HCT116 (cell line): ENCODE measurements at regions not wholly inside any gene's neighbourhood (a gene's known extent, or its start where the extent isn't known, plus 50 kb on each side); places are given as distances from the start of the nearest gene placed in this dataset.

Source experiments
- ATAC-seq: fragments of 200-7000 bp; cut with Tn5 transposase; 2 replicates; pipeline ENCODE4 v1.9.1; 2020; ENCODE audit warnings: mild to moderate bottlenecking, moderate library complexity
- BruUV-seq: library from RNA; stranded (reverse); fragments of 400-500 nt; replicated peaks from 2 replicates; lab custom pipeline; 2021; lab: Mats Ljungman, UMichigan
- CTCF ChIA-PET: fragments of 300-600 bp; sonication (Branson Sonifier 250); formaldehyde crosslinking; loops from one replicate; lab custom pipeline; 2021; ENCODE audit warnings: antibody characterized with exemption; lab: Charles Lee
- POLR2A ChIA-PET: fragments of 300-600, 350-600 bp; sonication (Branson Sonifier 250); formaldehyde crosslinking; loops from one replicate; lab custom pipeline; 2021; ENCODE audit warnings: antibody characterized with exemption; lab: Charles Lee
- RAD21 ChIA-PET, 2 experiments: fragments of 300-600 bp; sonication (Branson Sonifier 250); formaldehyde crosslinking; loops; one replicate each; lab custom pipeline; 2023; ENCODE audit warnings: low total read pairs in 2 of 2; ENCODE audit not compliant: uncharacterized antibody in 2 of 2, unreplicated experiment in 2 of 2, low non-redundant PET in 1 of 2; lab: Charles Lee
- DNase-seq: peaks from one replicate; pipeline ENCODE4 v3.0.0-alpha.2; 2010; ENCODE audit warnings: low read depth, low spot score
- H2AFZ ChIP-seq: fragments of 200-600 bp; shearing (Covaris generic), sonication (generic); 2 replicates; pipeline ENCODE4 v1.6.1; 2017; ENCODE audit warnings: low read depth, mixed run types, mixed read lengths, antibody characterized with exemption, low read length; ENCODE audit not compliant: poor library complexity, severe bottlenecking
- H3K27ac ChIP-seq: 2 replicates; pipeline ENCODE4 v1.5.1; 2012; ENCODE audit warnings: low read depth, low read length
- H3K27me3 ChIP-seq: fragments of 200-600 bp; sonication (generic); 2 replicates; pipeline ENCODE4 v1.6.1; 2016; ENCODE audit warnings: mixed run types, low read length, mixed read lengths; ENCODE audit not compliant: insufficient read depth
- H3K36me3 ChIP-seq, 2 experiments: fragments of 200-500 bp in 1 of 2; fragments of 200-600 bp in 1 of 2; sonication (Bioruptor generic) in 1 of 2; sonication (generic) in 1 of 2; 2 replicates each; pipeline versions ENCODE4 v1.5.1 to v1.6.1; 2014 to 2016; ENCODE audit warnings: low read length in 2 of 2, inconsistent platforms in 1 of 2, mixed read lengths in 1 of 2, mixed run types in 1 of 2; ENCODE audit not compliant: insufficient read depth in 2 of 2, control insufficient read depth in 1 of 2
- H3K4me1 ChIP-seq, 2 experiments: fragments of 200-600 bp in 1 of 2; sonication (generic) in 1 of 2; 2 replicates each; pipeline versions ENCODE4 v1.5.1 to v1.6.1; 2012 to 2017; ENCODE audit warnings: low read length in 2 of 2, inconsistent platforms in 1 of 2, mild to moderate bottlenecking in 1 of 2, mixed read lengths in 1 of 2, mixed run types in 1 of 2, moderate library complexity in 1 of 2; ENCODE audit not compliant: insufficient read depth in 2 of 2, control insufficient read depth in 1 of 2
- H3K4me2 ChIP-seq: fragments of 200-600 bp; sonication (generic); 2 replicates; pipeline ENCODE4 v1.6.1; 2017; ENCODE audit warnings: mixed run types, low read length, mixed read lengths
- H3K4me3 ChIP-seq, 2 experiments: fragments of 200-600 bp in 1 of 2; sonication (generic) in 1 of 2; replicated peaks in 1 of 2; 2 replicates each; pipeline ENCODE4 v1.5.1; 2011 to 2016; ENCODE audit warnings: low read length in 2 of 2, control low read depth in 1 of 2, low read depth in 1 of 2, mild to moderate bottlenecking in 1 of 2, mixed read lengths in 1 of 2, mixed run types in 1 of 2
- H3K79me2 ChIP-seq: fragments of 200-600 bp; sonication (generic); 2 replicates; pipeline ENCODE4 v1.6.1; 2017; ENCODE audit warnings: mild to moderate bottlenecking, mixed run types, low read length, moderate library complexity, mixed read lengths; ENCODE audit not compliant: insufficient read depth
- H3K9ac ChIP-seq: fragments of 200-600 bp; sonication (generic); 2 replicates; pipeline ENCODE4 v1.6.1; 2016; ENCODE audit warnings: low read length, mixed read lengths
- H3K9me2 ChIP-seq: fragments of 200-600 bp; sonication (generic), shearing (Covaris generic); 2 replicates; pipeline ENCODE4 v1.6.1; 2017; ENCODE audit warnings: mixed run types, mild to moderate bottlenecking, moderate library complexity; ENCODE audit not compliant: insufficient read depth
- H3K9me3 ChIP-seq, 2 experiments: fragments of 200-500 bp in 1 of 2; fragments of 200-600 bp in 1 of 2; sonication (Bioruptor generic) in 1 of 2; sonication (generic) in 1 of 2; 2 replicates each; pipeline ENCODE4 v1.6.1; 2014 to 2017; ENCODE audit warnings: low read length in 2 of 2, mixed read lengths in 2 of 2, inconsistent platforms in 1 of 2, low read depth in 1 of 2, mild to moderate bottlenecking in 1 of 2, mixed run types in 1 of 2, moderate library complexity in 1 of 2; ENCODE audit not compliant: control insufficient read depth in 1 of 2, insufficient read depth in 1 of 2
- H4K20me1 ChIP-seq: fragments of 200-600 bp; sonication (generic), shearing (Covaris generic); 2 replicates; pipeline ENCODE4 v1.6.1; 2017; ENCODE audit warnings: mixed run types, mild to moderate bottlenecking, moderate library complexity; ENCODE audit not compliant: insufficient read depth
- ATF3 ChIP-seq: IDR thresholded peaks from 2 replicates; pipeline ENCODE4 v1.6.1; 2012
- CBX3 ChIP-seq: IDR thresholded peaks from 2 replicates; pipeline ENCODE4 v1.6.1; 2012; ENCODE audit warnings: low read depth
- EZH2phosphoT487 ChIP-seq: fragments of 200-600 bp; IDR thresholded peaks from 2 replicates; pipeline ENCODE4 v1.6.1; 2018; ENCODE audit warnings: antibody characterized with exemption, borderline replicate concordance
- JUND ChIP-seq: IDR thresholded peaks from 2 replicates; pipeline ENCODE4 v1.6.1; 2012
- MAX ChIP-seq: IDR thresholded peaks from 2 replicates; pipeline ENCODE4 v1.6.1; 2012
- POLR2AphosphoS5 ChIP-seq: IDR thresholded peaks from 2 replicates; pipeline ENCODE4 v1.6.1; 2011; ENCODE audit warnings: mild to moderate bottlenecking, low read depth, low read length, moderate library complexity
- RAD21 ChIP-seq: IDR thresholded peaks from 2 replicates; pipeline ENCODE4 v1.6.1; 2012; ENCODE audit warnings: low read depth, mild to moderate bottlenecking
- REST ChIP-seq: IDR thresholded peaks from 2 replicates; pipeline ENCODE4 v1.6.1; 2012; ENCODE audit warnings: low read depth
- SRF ChIP-seq: IDR thresholded peaks from 2 replicates; pipeline ENCODE4 v1.6.1; 2012; ENCODE audit warnings: low read depth
- TCF7L2 ChIP-seq: IDR thresholded peaks from 2 replicates; pipeline ENCODE4 v1.7.0; 2011; ENCODE audit warnings: borderline replicate concordance, inconsistent platforms; ENCODE audit not compliant: insufficient read depth, insufficient read length; ENCODE audit errors: extremely low read depth
- ZBTB33 ChIP-seq: IDR thresholded peaks from 2 replicates; pipeline ENCODE4 v1.6.1; 2011; ENCODE audit warnings: mild to moderate bottlenecking, low read length, moderate library complexity; ENCODE audit not compliant: insufficient replicate concordance; ENCODE audit errors: extremely low read depth
- ZNF274 ChIP-seq: fragments of 200-500 bp; sonication (Bioruptor generic); IDR thresholded peaks from 2 replicates; pipeline ENCODE4 v1.6.1; 2014; ENCODE audit warnings: mild to moderate bottlenecking, low read depth, low read length, inconsistent platforms
- intact Hi-C: fragments of 100-400 bp; cut with micrococcal nuclease; formaldehyde crosslinking; loops from 2 replicates; pipeline ENCODE4 v1.10.0; 2022

- TF ChIP-seq MAX: no peak
- no peak for TF ChIP-seq TCF7L2
- TF ChIP-seq REST: no peak
- TF ChIP-seq SRF: no peak
- TF ChIP-seq EZH2phosphoT487: no peak
- TF ChIP-seq ZNF274: no peak
- no peak for TF ChIP-seq JUND
- TF ChIP-seq ZBTB33: no peak
- no peak for TF ChIP-seq CBX3
- no peak for TF ChIP-seq RAD21
- no peak for TF ChIP-seq POLR2AphosphoS5
- TF ChIP-seq ATF3: no peak
- H3K4me2 ChIP-seq: no peak overlapping the region
- H3K9me3 ChIP-seq: peaks cover 0 to 3% of the 10 kb centered on the region in 2 experiments; a peak in 2 of 4 replicates
- H3K4me1 ChIP-seq: no peaks in the 10 kb centered on the region
- no peak overlapping the region for H3K4me3 ChIP-seq
- CTCF ChIA-PET: no interaction called here
- H3K36me3 ChIP-seq: no peaks in the 10 kb centered on the region
- RAD21 ChIA-PET: no interaction called here
- H4K20me1 ChIP-seq: no peaks in the 10 kb centered on the region
- intact Hi-C loops: no loop called here
- POLR2A ChIA-PET: no interaction called here
- H2AFZ ChIP-seq: no peak overlapping the region
- no peak for ATAC-seq
- no peak overlapping the region for H3K9ac ChIP-seq
- no TSS peak for BruUV-seq
- no peaks in the 10 kb centered on the region for H3K79me2 ChIP-seq
- no peaks in the 10 kb centered on the region for H3K9me2 ChIP-seq
- DNase-seq: no peak
- no peak overlapping the region for H3K27ac ChIP-seq
- H3K27me3 ChIP-seq: no peaks in the 10 kb centered on the region
Observed at GRCh38 chr13:68051910-68052309, 821.8 kb upstream of the PCDH9 start.
